ENCODE measurements at regions not wholly inside any gene's neighbourhood (a gene's known extent, or its start where the extent isn't known, plus 50 kb on each side); places are given as distances from the start of the nearest gene placed in this dataset.

GRCh38 chr14:98835051-98835824, 436.8 kb downstream of the BCL11B start:
- TF ChIP-seq, protein P1, sequence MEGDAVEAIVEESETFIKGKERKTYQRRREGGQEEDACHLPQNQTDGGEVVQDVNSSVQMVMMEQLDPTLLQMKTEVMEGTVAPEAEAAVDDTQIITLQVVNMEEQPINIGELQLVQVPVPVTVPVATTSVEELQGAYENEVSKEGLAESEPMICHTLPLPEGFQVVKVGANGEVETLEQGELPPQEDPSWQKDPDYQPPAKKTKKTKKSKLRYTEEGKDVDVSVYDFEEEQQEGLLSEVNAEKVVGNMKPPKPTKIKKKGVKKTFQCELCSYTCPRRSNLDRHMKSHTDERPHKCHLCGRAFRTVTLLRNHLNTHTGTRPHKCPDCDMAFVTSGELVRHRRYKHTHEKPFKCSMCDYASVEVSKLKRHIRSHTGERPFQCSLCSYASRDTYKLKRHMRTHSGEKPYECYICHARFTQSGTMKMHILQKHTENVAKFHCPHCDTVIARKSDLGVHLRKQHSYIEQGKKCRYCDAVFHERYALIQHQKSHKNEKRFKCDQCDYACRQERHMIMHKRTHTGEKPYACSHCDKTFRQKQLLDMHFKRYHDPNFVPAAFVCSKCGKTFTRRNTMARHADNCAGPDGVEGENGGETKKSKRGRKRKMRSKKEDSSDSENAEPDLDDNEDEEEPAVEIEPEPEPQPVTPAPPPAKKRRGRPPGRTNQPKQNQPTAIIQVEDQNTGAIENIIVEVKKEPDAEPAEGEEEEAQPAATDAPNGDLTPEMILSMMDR (IDR thresholded peaks at IDR 0.05; ENCODE audit: insufficient read depth, low read depth, low read length) = no peak
- no peak for TF ChIP-seq EZH2 (IDR thresholded peaks at IDR 0.05; ENCODE audit: insufficient read depth, low read length)

Data from astrocyte (in vitro differentiated cells and primary cell).